H1 (cell line): ENCODE measurements at regions not wholly inside any gene's neighbourhood (a gene's known extent, or its start where the extent isn't known, plus 50 kb on each side); places are given as distances from the start of the nearest gene placed in this dataset.

Experiments used
- ATF2 ChIP-seq: IDR thresholded peaks from 2 replicates; pipeline ENCODE4 v1.6.1; 2012; ENCODE audit warnings: low read length, inconsistent platforms
- BACH1 ChIP-seq: IDR thresholded peaks from 2 replicates; pipeline ENCODE4 v1.6.1; 2012; ENCODE audit warnings: low read length, improper control_type of control experiment
- BRCA1 ChIP-seq: IDR thresholded peaks from 2 replicates; pipeline ENCODE4 v1.6.1; 2012; ENCODE audit warnings: low read depth, low read length, improper control_type of control experiment
- CBX5 ChIP-seq: fragments of 300-800, 300-1000 bp; sonication (generic); IDR thresholded peaks from 2 replicates; pipeline ENCODE4 v1.7.1; 2016; ENCODE audit warnings: antibody characterized with exemption, low read length, low read depth
- CHD2 ChIP-seq: IDR thresholded peaks from 2 replicates; pipeline ENCODE4 v1.6.1; 2012; ENCODE audit warnings: low read length, improper control_type of control experiment
- CTBP2 ChIP-seq: IDR thresholded peaks from 2 replicates; pipeline ENCODE4 v1.7.0; 2011; ENCODE audit warnings: borderline replicate concordance, mild to moderate bottlenecking, moderate library complexity, mixed read lengths, low read length; ENCODE audit not compliant: insufficient read depth, insufficient read length
- EGR1 ChIP-seq: IDR thresholded peaks from 2 replicates; pipeline ENCODE4 v1.6.1; 2011; ENCODE audit warnings: low read depth, low read length, borderline replicate concordance
- EP300 ChIP-seq, 2 experiments: IDR thresholded peaks; 1 replicate in 1 of 2; 2 replicates in 1 of 2; pipeline ENCODE4 v1.6.1; 2011 to 2012; ENCODE audit warnings: low read depth in 2 of 2, low read length in 2 of 2, mild to moderate bottlenecking in 2 of 2, borderline replicate concordance in 1 of 2, inconsistent platforms in 1 of 2, moderate library complexity in 1 of 2
- HDAC2 ChIP-seq, 2 experiments: fragments of 300-600 bp in 1 of 2; sonication (generic) in 1 of 2; IDR thresholded peaks; 2 replicates each; pipeline ENCODE4 v1.6.1; 2011 to 2012; ENCODE audit warnings: low read depth in 2 of 2, low read length in 2 of 2, mild to moderate bottlenecking in 2 of 2, moderate library complexity in 2 of 2, borderline replicate concordance in 1 of 2, inconsistent platforms in 1 of 2
- JUN ChIP-seq: IDR thresholded peaks from 2 replicates; pipeline ENCODE4 v1.6.1; 2011; ENCODE audit warnings: low read depth, mild to moderate bottlenecking, improper control_type of control experiment, low read length
- KDM1A ChIP-seq: fragments of 200-600, 300-600 bp; sonication (generic); IDR thresholded peaks from 2 replicates; pipeline ENCODE4 v1.7.1; 2016; ENCODE audit warnings: mild to moderate bottlenecking, low read length, borderline replicate concordance
- KDM5A ChIP-seq: fragments of 200-600 bp; IDR thresholded peaks from 2 replicates; pipeline ENCODE4 v1.7.1; 2012; ENCODE audit warnings: mild to moderate bottlenecking, low read length, inconsistent platforms, mixed read lengths
- NANOG ChIP-seq: IDR thresholded peaks from 2 replicates; pipeline ENCODE4 v1.6.1; 2011; ENCODE audit warnings: low read length, low read depth, mild to moderate bottlenecking, inconsistent platforms; ENCODE audit not compliant: insufficient read depth, poor library complexity, severe bottlenecking
- PHF8 ChIP-seq: fragments of 200-600 bp; sonication (generic); conservative IDR thresholded peaks from 2 replicates; pipeline ENCODE4 v1.7.1; 2012; ENCODE audit warnings: low read depth, mild to moderate bottlenecking, inconsistent platforms, low read length, moderate library complexity
- POLR2A ChIP-seq, 2 experiments: IDR thresholded peaks; 1 replicate in 1 of 2; 2 replicates in 1 of 2; pipeline ENCODE4 v1.6.1; 2011; ENCODE audit warnings: low read depth in 2 of 2, low read length in 2 of 2, mild to moderate bottlenecking in 2 of 2; ENCODE audit errors: control extremely low read depth in 1 of 2
- RXRA ChIP-seq: IDR thresholded peaks from 2 replicates; pipeline ENCODE4 v1.6.1; 2011; ENCODE audit warnings: low read depth, mild to moderate bottlenecking, low read length, moderate library complexity; ENCODE audit not compliant: insufficient read depth
- SAP30 ChIP-seq: fragments of 300-600 bp; sonication (generic); IDR thresholded peaks from 2 replicates; pipeline ENCODE4 v1.7.1; 2012; ENCODE audit warnings: low read length, moderate library complexity, mild to moderate bottlenecking, inconsistent platforms; ENCODE audit not compliant: insufficient read depth, insufficient replicate concordance
- SIX5 ChIP-seq: IDR thresholded peaks from 2 replicates; pipeline ENCODE4 v1.6.1; 2011; ENCODE audit warnings: mild to moderate bottlenecking, low read depth, low read length
- SP1 ChIP-seq: IDR thresholded peaks from 2 replicates; pipeline ENCODE4 v1.6.1; 2011; ENCODE audit warnings: low read depth, low read length
- YY1 ChIP-seq: IDR thresholded peaks from 2 replicates; pipeline ENCODE4 v1.6.1; 2011; ENCODE audit warnings: low read depth, mild to moderate bottlenecking, low read length
- TF ChIP-seq, protein P1 (sequence below), 3 experiments: IDR thresholded peaks; 1 replicate in 2 of 3; 2 replicates in 1 of 3; pipeline versions ENCODE4 v1.5.1 to v1.6.1; 2011; ENCODE audit warnings: low read length in 3 of 3, mild to moderate bottlenecking in 3 of 3, inconsistent platforms in 2 of 3, low read depth in 1 of 3, moderate library complexity in 1 of 3; ENCODE audit not compliant: insufficient read depth in 1 of 3; ENCODE audit errors: control extremely low read depth in 1 of 3

- TF ChIP-seq, protein P1, sequence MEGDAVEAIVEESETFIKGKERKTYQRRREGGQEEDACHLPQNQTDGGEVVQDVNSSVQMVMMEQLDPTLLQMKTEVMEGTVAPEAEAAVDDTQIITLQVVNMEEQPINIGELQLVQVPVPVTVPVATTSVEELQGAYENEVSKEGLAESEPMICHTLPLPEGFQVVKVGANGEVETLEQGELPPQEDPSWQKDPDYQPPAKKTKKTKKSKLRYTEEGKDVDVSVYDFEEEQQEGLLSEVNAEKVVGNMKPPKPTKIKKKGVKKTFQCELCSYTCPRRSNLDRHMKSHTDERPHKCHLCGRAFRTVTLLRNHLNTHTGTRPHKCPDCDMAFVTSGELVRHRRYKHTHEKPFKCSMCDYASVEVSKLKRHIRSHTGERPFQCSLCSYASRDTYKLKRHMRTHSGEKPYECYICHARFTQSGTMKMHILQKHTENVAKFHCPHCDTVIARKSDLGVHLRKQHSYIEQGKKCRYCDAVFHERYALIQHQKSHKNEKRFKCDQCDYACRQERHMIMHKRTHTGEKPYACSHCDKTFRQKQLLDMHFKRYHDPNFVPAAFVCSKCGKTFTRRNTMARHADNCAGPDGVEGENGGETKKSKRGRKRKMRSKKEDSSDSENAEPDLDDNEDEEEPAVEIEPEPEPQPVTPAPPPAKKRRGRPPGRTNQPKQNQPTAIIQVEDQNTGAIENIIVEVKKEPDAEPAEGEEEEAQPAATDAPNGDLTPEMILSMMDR (IDR thresholded peaks at IDR 0.05; ENCODE audit: control extremely low read depth in 1 of 3, insufficient read depth in 1 of 3, low read depth in 1 of 3, low read length in 3 of 3) = no peak
- TF ChIP-seq SAP30 (no peak), YY1 (0 out of 2 replicates have a peak, but pooled peaks have one; percentile 45), BRCA1 (no peak), HDAC2 (IDR thresholded peaks at IDR 0.05; ENCODE audit: borderline replicate concordance in 1 of 2, low read depth in 2 of 2, low read length in 2 of 2) (no peak), EGR1 (peak; percentile 60), JUN (no peak), CBX5 (no peak), SIX5 (no peak), POLR2A (IDR thresholded peaks at IDR 0.05; ENCODE audit: control extremely low read depth in 1 of 2, low read depth in 2 of 2, low read length in 2 of 2) (peak; percentile 39 to 63; a peak in 2 of 3 replicates), SP1 (peak; percentile 98), NANOG (no peak), ATF2 (no peak), PHF8 (no peak), CTBP2 (no peak), KDM5A (no peak), CHD2 (no peak), RXRA (0 out of 2 replicates have a peak, but pooled peaks have one; percentile 30), KDM1A (no peak), EP300 (IDR thresholded peaks at IDR 0.05; ENCODE audit: borderline replicate concordance in 1 of 2, low read depth in 2 of 2, low read length in 2 of 2) (peak in 1 of 2 experiments; percentile 47; a peak in 1 of 3 replicates), BACH1 (no peak)
These were observed 319.0 kb upstream of the SOX11 start (continued) for GRCh38 chr2:5373200-5373599.
